ENCODE measurements at regions not wholly inside any gene's neighbourhood (a gene's known extent, or its start where the extent isn't known, plus 50 kb on each side); places are given as distances from the start of the nearest gene placed in this dataset.

- no peak for TF ChIP-seq KAT2A (conservative IDR thresholded peaks at IDR 0.05; ENCODE audit: control insufficient read depth, low read depth, low read length)
- TF ChIP-seq BCL11A (IDR thresholded peaks at IDR 0.05; ENCODE audit: low read depth, low read length): no peak
- no peak for TF ChIP-seq CREM (IDR thresholded peaks at IDR 0.05; ENCODE audit: low read depth)
Observed at GRCh38 chr2:59019566-59020159, 778.5 kb upstream of the FANCL start (continued).

DNA sequence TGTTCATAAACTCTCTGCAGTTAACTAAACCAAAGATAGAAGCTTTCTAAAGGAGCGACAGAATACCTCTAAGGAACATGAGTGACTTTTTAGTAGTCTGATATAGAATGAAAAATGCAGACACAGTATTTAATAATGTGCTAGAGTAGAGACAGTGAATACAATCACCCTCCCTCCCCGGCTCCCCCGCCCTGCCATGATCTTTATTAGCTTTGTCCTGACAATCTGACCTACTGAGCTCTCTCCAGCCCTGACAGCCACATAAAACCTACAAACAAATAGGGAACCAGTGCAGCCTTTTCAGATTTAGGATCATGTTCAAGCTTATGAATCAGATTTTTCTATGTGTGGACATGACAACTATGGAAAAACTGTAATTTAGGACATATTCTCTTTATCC is 777.6 kb upstream of the FANCL start:
- Histone ChIP-seq H3K36me3 (ENCODE audit: control insufficient read depth in 2 of 2, insufficient read depth in 2 of 2, low read length in 1 of 2) (no peaks in the 10 kb centered on the region), H3K9ac (ENCODE audit: control insufficient read depth, insufficient read depth, low read length) (no peak overlapping the region), H2AFZ (ENCODE audit: control insufficient read depth, low read depth, low read length) (no peak overlapping the region), H4K20me1 (ENCODE audit: control insufficient read depth, insufficient read depth) (no peaks in the 10 kb centered on the region), H3K4me2 (ENCODE audit: control insufficient read depth, insufficient read depth) (no peak overlapping the region), H3K79me2 (ENCODE audit: control insufficient read depth, insufficient read depth, low read length) (no peaks in the 10 kb centered on the region), H3K4me3 (no peak overlapping the region), H3K27ac (ENCODE audit: control insufficient read depth, insufficient read depth) (no peak overlapping the region), H3K9me3 (replicated peaks; ENCODE audit: control insufficient read depth, insufficient read depth, low read length) (no peaks in the 10 kb centered on the region), H3K4me1 (ENCODE audit: control insufficient read depth, insufficient read depth, low read length) (no peaks in the 10 kb centered on the region), H3K27me3 (replicated peaks in 1 of 2; ENCODE audit: control insufficient read depth in 2 of 2, insufficient read depth in 2 of 2, low read length in 1 of 2) (no peaks in the 10 kb centered on the region; a peak in 1 of 4 replicates)
- WGBS (ENCODE audit: insufficient coverage, insufficient replicate concordance, low lambda C conversion rate, missing lambda C conversion rate): 0% methylated on average over 3 of the region's 3 CpGs
- BruUV-seq (replicated peaks): no TSS peak
- ChIA-PET RAD21 (ENCODE audit: unreplicated experiment) (no interaction called here), POLR2A (interaction anchor here (0.7 kb wide), 1 partner anchor 13 kb away, joined by 5 read pairs; no protein-coding TSS in a partner anchor), SMC1A (ENCODE audit: uncharacterized antibody, unreplicated experiment) (no interaction called here), CTCF (no interaction called here)
- FAIRE-seq: no peak
- in situ Hi-C loops (cut with MboI): no loop called here
- intact Hi-C loops (cut with micrococcal nuclease; ENCODE audit: unreplicated experiment): no loop called here
- no peak for DNase-seq (ENCODE audit: low read depth, low spot score)
- ATAC-seq: no peak
- TF ChIP-seq MYB (IDR thresholded peaks at IDR 0.05; ENCODE audit: borderline replicate concordance, low read depth, low read length): no peak
- TF ChIP-seq CEBPB (IDR thresholded peaks at IDR 0.05; ENCODE audit: borderline replicate concordance in 1 of 2, low read depth in 2 of 2, low read length in 2 of 2): no peak
- TF ChIP-seq, protein P1, sequence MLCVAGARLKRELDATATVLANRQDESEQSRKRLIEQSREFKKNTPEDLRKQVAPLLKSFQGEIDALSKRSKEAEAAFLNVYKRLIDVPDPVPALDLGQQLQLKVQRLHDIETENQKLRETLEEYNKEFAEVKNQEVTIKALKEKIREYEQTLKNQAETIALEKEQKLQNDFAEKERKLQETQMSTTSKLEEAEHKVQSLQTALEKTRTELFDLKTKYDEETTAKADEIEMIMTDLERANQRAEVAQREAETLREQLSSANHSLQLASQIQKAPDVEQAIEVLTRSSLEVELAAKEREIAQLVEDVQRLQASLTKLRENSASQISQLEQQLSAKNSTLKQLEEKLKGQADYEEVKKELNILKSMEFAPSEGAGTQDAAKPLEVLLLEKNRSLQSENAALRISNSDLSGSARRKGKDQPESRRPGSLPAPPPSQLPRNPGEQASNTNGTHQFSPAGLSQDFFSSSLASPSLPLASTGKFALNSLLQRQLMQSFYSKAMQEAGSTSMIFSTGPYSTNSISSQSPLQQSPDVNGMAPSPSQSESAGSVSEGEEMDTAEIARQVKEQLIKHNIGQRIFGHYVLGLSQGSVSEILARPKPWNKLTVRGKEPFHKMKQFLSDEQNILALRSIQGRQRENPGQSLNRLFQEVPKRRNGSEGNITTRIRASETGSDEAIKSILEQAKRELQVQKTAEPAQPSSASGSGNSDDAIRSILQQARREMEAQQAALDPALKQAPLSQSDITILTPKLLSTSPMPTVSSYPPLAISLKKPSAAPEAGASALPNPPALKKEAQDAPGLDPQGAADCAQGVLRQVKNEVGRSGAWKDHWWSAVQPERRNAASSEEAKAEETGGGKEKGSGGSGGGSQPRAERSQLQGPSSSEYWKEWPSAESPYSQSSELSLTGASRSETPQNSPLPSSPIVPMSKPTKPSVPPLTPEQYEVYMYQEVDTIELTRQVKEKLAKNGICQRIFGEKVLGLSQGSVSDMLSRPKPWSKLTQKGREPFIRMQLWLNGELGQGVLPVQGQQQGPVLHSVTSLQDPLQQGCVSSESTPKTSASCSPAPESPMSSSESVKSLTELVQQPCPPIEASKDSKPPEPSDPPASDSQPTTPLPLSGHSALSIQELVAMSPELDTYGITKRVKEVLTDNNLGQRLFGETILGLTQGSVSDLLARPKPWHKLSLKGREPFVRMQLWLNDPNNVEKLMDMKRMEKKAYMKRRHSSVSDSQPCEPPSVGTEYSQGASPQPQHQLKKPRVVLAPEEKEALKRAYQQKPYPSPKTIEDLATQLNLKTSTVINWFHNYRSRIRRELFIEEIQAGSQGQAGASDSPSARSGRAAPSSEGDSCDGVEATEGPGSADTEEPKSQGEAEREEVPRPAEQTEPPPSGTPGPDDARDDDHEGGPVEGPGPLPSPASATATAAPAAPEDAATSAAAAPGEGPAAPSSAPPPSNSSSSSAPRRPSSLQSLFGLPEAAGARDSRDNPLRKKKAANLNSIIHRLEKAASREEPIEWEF (IDR thresholded peaks at IDR 0.05; ENCODE audit: insufficient replicate concordance, low read depth, low read length): no peak
- no peak for TF ChIP-seq DPF2 (IDR thresholded peaks at IDR 0.05)
- no peak for TF ChIP-seq YY1 (IDR thresholded peaks at IDR 0.05; ENCODE audit: low read depth, low read length)
- no peak for TF ChIP-seq RELB (IDR thresholded peaks at IDR 0.05; ENCODE audit: low read depth)
- no peak for TF ChIP-seq ELK1 (IDR thresholded peaks at IDR 0.05; ENCODE audit: low read depth, low read length)
- TF ChIP-seq CTCF (IDR thresholded peaks at IDR 0.05 in 2 of 3, conservative IDR thresholded peaks at IDR 0.05 in 1 of 3; ENCODE audit: control insufficient read depth in 2 of 3, extremely low read depth in 1 of 3, insufficient read depth in 1 of 3, low read depth in 3 of 3, low read length in 3 of 3): no peak

All from GM12878 (cell line).